MM.1S (cell line): ENCODE measurements at regions not wholly inside any gene's neighbourhood (a gene's known extent, or its start where the extent isn't known, plus 50 kb on each side); places are given as distances from the start of the nearest gene placed in this dataset.

Experiments
- DNase-seq: peaks from one replicate; pipeline ENCODE4 v3.0.0-alpha.2; 2015
- H2AFZ ChIP-seq: fragments of 300-600 bp; sonication (generic); 2 replicates; pipeline ENCODE4 v1.6.0; 2016; ENCODE audit warnings: antibody characterized with exemption, low read length
- H3F3A ChIP-seq: fragments of 300-600 bp; sonication (generic); 2 replicates; pipeline ENCODE4 v1.6.1; 2016; ENCODE audit warnings: mild to moderate bottlenecking, antibody characterized with exemption, low read length, moderate library complexity, mixed read lengths; ENCODE audit not compliant: insufficient read depth
- H3K27ac ChIP-seq: fragments of 300-600 bp; sonication (generic); 2 replicates; pipeline ENCODE4 v1.5.1; 2016; ENCODE audit warnings: mild to moderate bottlenecking, low read length
- H3K27me3 ChIP-seq: fragments of 300-600 bp; sonication (generic); replicated peaks from 2 replicates; pipeline ENCODE4 v1.6.0; 2016; ENCODE audit warnings: low read length; ENCODE audit not compliant: insufficient read depth
- H3K36me3 ChIP-seq: fragments of 300-600 bp; sonication (generic); replicated peaks from 2 replicates; pipeline ENCODE4 v1.6.1; 2016; ENCODE audit warnings: mild to moderate bottlenecking, low read length, mixed read lengths; ENCODE audit not compliant: insufficient read depth
- H3K4me1 ChIP-seq: fragments of 300-600 bp; sonication (generic); 2 replicates; pipeline ENCODE4 v1.6.1; 2016; ENCODE audit warnings: low read length, mixed read lengths
- H3K4me2 ChIP-seq: fragments of 300-600 bp; sonication (generic); 2 replicates; pipeline ENCODE4 v1.6.0; 2016; ENCODE audit warnings: low read depth, low read length
- H3K4me3 ChIP-seq: fragments of 300-600 bp; sonication (generic); 2 replicates; pipeline ENCODE4 v1.5.1; 2016; ENCODE audit warnings: low read length, mixed read lengths
- H3K79me2 ChIP-seq: fragments of 300-600 bp; sonication (generic); 2 replicates; pipeline ENCODE4 v1.6.1; 2016; ENCODE audit warnings: mixed run types, low read length, mixed read lengths
- H3K9ac ChIP-seq: fragments of 300-600 bp; sonication (generic); 2 replicates; pipeline ENCODE4 v1.6.1; 2016; ENCODE audit warnings: low read length, mixed read lengths
- H3K9me2 ChIP-seq: fragments of 300-600 bp; sonication (generic); replicated peaks from 2 replicates; pipeline ENCODE4 v1.6.1; 2016; ENCODE audit warnings: mild to moderate bottlenecking, low read length, mixed read lengths; ENCODE audit not compliant: insufficient read depth
- H3K9me3 ChIP-seq: fragments of 300-600 bp; sonication (generic); replicated peaks from 2 replicates; pipeline ENCODE4 v1.6.1; 2016; ENCODE audit warnings: mild to moderate bottlenecking, low read length, mixed read lengths; ENCODE audit not compliant: insufficient read depth
- H4K20me1 ChIP-seq: fragments of 300-600 bp; sonication (generic); 2 replicates; pipeline ENCODE4 v1.6.1; 2016; ENCODE audit warnings: mild to moderate bottlenecking, low read length, moderate library complexity, mixed read lengths; ENCODE audit not compliant: insufficient read depth
- CTCF ChIP-seq: fragments of 300-600 bp; sonication (generic); IDR thresholded peaks from 2 replicates; pipeline ENCODE4 v1.5.1; 2016; ENCODE audit warnings: antibody characterized with exemption, low read length, mixed read lengths
- EZH2 ChIP-seq: fragments of 300-600 bp; sonication (generic); optimal IDR thresholded peaks from 2 replicates; pipeline ENCODE3; 2017; ENCODE audit warnings: low read depth, mild to moderate bottlenecking, antibody characterized with exemption, low read length, mixed read lengths
- EZH2phosphoT487 ChIP-seq: fragments of 300-600 bp; sonication (generic); IDR thresholded peaks from 2 replicates; pipeline ENCODE4 v1.6.1; 2018; ENCODE audit warnings: antibody characterized with exemption, low read length

- Histone ChIP-seq H2AFZ (no peak overlapping the region), H3K36me3 (no peaks in the 10 kb centered on the region), H3K9me3 (no peaks in the 10 kb centered on the region), H3K27me3 (no peaks in the 10 kb centered on the region), H3K9me2 (no peaks in the 10 kb centered on the region), H3K9ac (no peak overlapping the region), H3K4me1 (0 out of 2 replicates have a peak, but pooled peaks cover 4% of the 10 kb centered on the region), H3K79me2 (no peaks in the 10 kb centered on the region), H3K27ac (no peak overlapping the region), H3K4me2 (no peak overlapping the region), H4K20me1 (no peaks in the 10 kb centered on the region), H3K4me3 (no peak overlapping the region), H3F3A (no peaks in the 10 kb centered on the region)
- DNase-seq, result no peak
- TF ChIP-seq EZH2 (no peak), EZH2phosphoT487 (no peak), CTCF (no peak)
Measured at GRCh38 chr4:17098401-17098800, 200.0 kb upstream of the LDB2 start.

DNA sequence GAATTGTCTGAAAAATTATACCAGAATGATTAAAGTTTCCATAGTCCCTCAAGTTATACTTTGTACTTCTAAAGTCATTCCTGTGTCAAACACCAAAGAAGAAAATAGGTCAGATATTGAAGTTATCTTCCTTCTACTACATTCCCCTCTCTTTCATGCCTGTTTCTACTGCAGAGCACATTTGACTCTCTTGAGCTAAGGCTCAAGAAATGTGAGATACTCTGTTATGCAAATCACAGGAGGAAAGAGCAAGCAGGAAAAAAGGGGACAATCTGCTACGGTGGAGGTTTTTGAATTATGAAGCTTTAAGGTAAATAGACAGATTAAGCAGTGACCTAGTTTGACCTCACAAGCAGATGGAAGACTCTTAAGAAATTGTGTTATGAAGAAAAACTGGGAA is 198.9 kb upstream of the LDB2 start:
- Histone ChIP-seq H3K4me3 (no peak overlapping the region), H3K9me2 (no peaks in the 10 kb centered on the region), H3K9me3 (no peaks in the 10 kb centered on the region), H3K4me2 (no peak overlapping the region), H3F3A (no peaks in the 10 kb centered on the region), H2AFZ (no peak overlapping the region), H3K9ac (no peak overlapping the region), H4K20me1 (no peaks in the 10 kb centered on the region), H3K27ac (no peak overlapping the region), H3K27me3 (no peaks in the 10 kb centered on the region), H3K36me3 (no peaks in the 10 kb centered on the region), H3K4me1 (peaks cover 12% of the 10 kb centered on the region), H3K79me2 (no peaks in the 10 kb centered on the region)
- TF ChIP-seq EZH2 (no peak), CTCF (no peak), EZH2phosphoT487 (no peak)
- no peak for DNase-seq

- no peak overlapping the region for H2AFZ ChIP-seq
- no peaks in the 10 kb centered on the region for H3K9me3 ChIP-seq
- H3K4me1 ChIP-seq, result peaks cover 12% of the 10 kb centered on the region
- no peak for TF ChIP-seq CTCF
- TF ChIP-seq EZH2, result no peak
- TF ChIP-seq EZH2phosphoT487, result no peak
- no peaks in the 10 kb centered on the region for H3K27me3 ChIP-seq
- H3K27ac ChIP-seq, result no peak overlapping the region
- H4K20me1 ChIP-seq, result no peaks in the 10 kb centered on the region
- H3K79me2 ChIP-seq, result no peaks in the 10 kb centered on the region
- H3K36me3 ChIP-seq, result no peaks in the 10 kb centered on the region
- no peaks in the 10 kb centered on the region for H3K9me2 ChIP-seq
- H3K9ac ChIP-seq, result no peak overlapping the region
- no peaks in the 10 kb centered on the region for H3F3A ChIP-seq
- no peak overlapping the region for H3K4me3 ChIP-seq
- no peak for DNase-seq
- no peak overlapping the region for H3K4me2 ChIP-seq
Measured at GRCh38 chr4:17096692-17097091, 198.2 kb upstream of the LDB2 start.
